NCI-H526 (cell line): ENCODE measurements at regions not wholly inside any gene's neighbourhood (a gene's known extent, or its start where the extent isn't known, plus 50 kb on each side); places are given as distances from the start of the nearest gene placed in this dataset.

Experiments used
- DNase-seq, 2 experiments: peaks; one replicate each; lab custom pipeline; 2025; lab: John Stamatoyannopoulos, UW

GRCh38 chr4:187782286-187782824 is 213.2 kb upstream of the ZFP42 start:
- no peak for DNase-seq

GRCh38 chr4:187786190-187786589 is 209.4 kb upstream of the ZFP42 start:
- no peak for DNase-seq

- DNase-seq = no peak
Measured at GRCh38 chr4:187789078-187789477, 206.5 kb upstream of the ZFP42 start.

GRCh38 chr4:187795737-187796136 is 199.8 kb upstream of the ZFP42 start:
- no peak for DNase-seq

GRCh38 chr4:187798385-187798784 is 197.2 kb upstream of the ZFP42 start:
- no peak for DNase-seq

- DNase-seq = no peak
Measured at GRCh38 chr4:187799735-187800134, 195.8 kb upstream of the ZFP42 start.

- no peak for DNase-seq
Measured at GRCh38 chr4:187811591-187811990, 184.0 kb upstream of the ZFP42 start.

- DNase-seq = no peak
Measured at GRCh38 chr4:187814737-187815465, 180.7 kb upstream of the ZFP42 start.

- no peak for DNase-seq
Measured at GRCh38 chr4:187826725-187827124, 168.8 kb upstream of the ZFP42 start.

- no peak for DNase-seq
Measured at GRCh38 chr4:187827631-187828030, 167.9 kb upstream of the ZFP42 start.

- no peak for DNase-seq
Measured at GRCh38 chr4:187839765-187840164, 155.8 kb upstream of the ZFP42 start.

GRCh38 chr4:187840814-187841213 is 154.8 kb upstream of the ZFP42 start:
- DNase-seq = no peak

- peak; percentile 59 to 81 for DNase-seq
Measured at GRCh38 chr4:187849556-187850225, 145.9 kb upstream of the ZFP42 start.

GRCh38 chr4:187865914-187866313 is 129.7 kb upstream of the ZFP42 start:
- no peak for DNase-seq

GRCh38 chr4:187883049-187883448 is 112.5 kb upstream of the ZFP42 start:
- DNase-seq = no peak

GRCh38 chr4:187883836-187884475 is 111.6 kb upstream of the ZFP42 start:
- DNase-seq = no peak

GRCh38 chr4:187887906-187888305 is 107.7 kb upstream of the ZFP42 start:
- peak in 1 of 2 experiments; percentile 21 for DNase-seq

GRCh38 chr4:187889651-187890050 is 105.9 kb upstream of the ZFP42 start:
- no peak for DNase-seq

GRCh38 chr4:187893418-187893817 is 102.2 kb upstream of the ZFP42 start:
- DNase-seq = no peak

- no peak for DNase-seq
Measured at GRCh38 chr4:187903106-187903505, 92.5 kb upstream of the ZFP42 start.

GRCh38 chr4:187903700-187904099 is 91.9 kb upstream of the ZFP42 start:
- no peak for DNase-seq

GRCh38 chr4:187908079-187908561 is 87.5 kb upstream of the ZFP42 start:
- DNase-seq = no peak

GRCh38 chr4:187908731-187909130 is 86.8 kb upstream of the ZFP42 start:
- DNase-seq = no peak
